NCI-H2196 treated with DMSO at 0.1 percent for 48 hours (cell line): ENCODE measurements at regions not wholly inside any gene's neighbourhood (a gene's known extent, or its start where the extent isn't known, plus 50 kb on each side); places are given as distances from the start of the nearest gene placed in this dataset.

Source experiments
- DNase-seq: peaks from one replicate; lab custom pipeline; 2025; ENCODE audit not compliant: unreplicated experiment; lab: John Stamatoyannopoulos, UW

- DNase-seq, result no peak
Observed at GRCh38 chr3:162274070-162274469, 777.5 kb downstream of the OTOL1 start.

- no peak for DNase-seq
Observed at GRCh38 chr3:162278834-162279233, 782.2 kb downstream of the OTOL1 start.

- no peak for DNase-seq
Observed at GRCh38 chr3:162285259-162285658, 788.7 kb downstream of the OTOL1 start.

- no peak for DNase-seq
Observed at GRCh38 chr3:162287600-162287999, 791.0 kb downstream of the OTOL1 start.

GRCh38 chr3:162292409-162292808 is 795.8 kb downstream of the OTOL1 start:
- DNase-seq, result no peak

GRCh38 chr3:162295323-162295983 is 798.8 kb downstream of the OTOL1 start:
- no peak for DNase-seq

- DNase-seq, result no peak
Observed at GRCh38 chr3:162302983-162303624, 806.5 kb downstream of the OTOL1 start.

GRCh38 chr3:162317046-162317445 is 820.4 kb downstream of the OTOL1 start:
- DNase-seq, result no peak

- DNase-seq, result no peak
Observed at GRCh38 chr3:162328649-162329048, 832.0 kb downstream of the OTOL1 start.

GRCh38 chr3:162329514-162329913 is 832.9 kb downstream of the OTOL1 start:
- DNase-seq, result no peak

- no peak for DNase-seq
Observed at GRCh38 chr3:162332344-162332743, 835.7 kb downstream of the OTOL1 start.

GRCh38 chr3:162334537-162334936 is 837.9 kb downstream of the OTOL1 start:
- no peak for DNase-seq

GRCh38 chr3:162337630-162338029 is 841.0 kb downstream of the OTOL1 start:
- no peak for DNase-seq

- DNase-seq, result no peak
Observed at GRCh38 chr3:162338514-162338913, 841.9 kb downstream of the OTOL1 start.

GRCh38 chr3:162348912-162349311 is 852.3 kb downstream of the OTOL1 start:
- DNase-seq, result no peak

GRCh38 chr3:162353414-162353813 is 856.8 kb downstream of the OTOL1 start:
- DNase-seq, result no peak

GRCh38 chr3:162354356-162354755 is 857.7 kb downstream of the OTOL1 start:
- DNase-seq, result no peak

- DNase-seq, result no peak
Observed at GRCh38 chr3:162365066-162365719, 868.6 kb downstream of the OTOL1 start.

GRCh38 chr3:162366166-162366766 is 869.7 kb downstream of the OTOL1 start:
- no peak for DNase-seq

- DNase-seq, result no peak
Observed at GRCh38 chr3:162367429-162368260, 871.0 kb downstream of the OTOL1 start.

- DNase-seq, result no peak
Observed at GRCh38 chr3:162368417-162368816, 871.8 kb downstream of the OTOL1 start.
